Endodermal cell (in vitro differentiated cells): ENCODE measurements at regions not wholly inside any gene's neighbourhood (a gene's known extent, or its start where the extent isn't known, plus 50 kb on each side); places are given as distances from the start of the nearest gene placed in this dataset.

ENCODE experiments used
- DNase-seq: peaks from one replicate; pipeline ENCODE4 v3.0.0-alpha.2; 2017
- H3K27ac ChIP-seq: 2 replicates; pipeline ENCODE4 v1.5.1; 2013; ENCODE audit warnings: mild to moderate bottlenecking, low read depth, low read length, moderate library complexity
- H3K27me3 ChIP-seq: 2 replicates; pipeline ENCODE4 v1.6.1; 2013; ENCODE audit warnings: mild to moderate bottlenecking, low read length, moderate library complexity; ENCODE audit not compliant: insufficient read depth, control insufficient read depth, poor library complexity, severe bottlenecking
- H3K36me3 ChIP-seq: 2 replicates; pipeline ENCODE4 v1.7.0; 2013; ENCODE audit warnings: mild to moderate bottlenecking, low read length, moderate library complexity; ENCODE audit not compliant: control insufficient read depth, insufficient read depth
- H3K4me1 ChIP-seq: one replicate; pipeline ENCODE4 v1.7.0; 2013; ENCODE audit warnings: low read length; ENCODE audit not compliant: control insufficient read depth, insufficient read depth
- H3K4me3 ChIP-seq: 2 replicates; pipeline ENCODE4 v1.5.1; 2013; ENCODE audit warnings: mild to moderate bottlenecking, low read length, moderate library complexity
- H3K9ac ChIP-seq: 2 replicates; pipeline ENCODE4 v1.6.1; 2013; ENCODE audit warnings: mild to moderate bottlenecking, low read length, moderate library complexity; ENCODE audit not compliant: poor library complexity, severe bottlenecking; ENCODE audit errors: extremely low read depth
- H3K9me3 ChIP-seq: 2 replicates; pipeline ENCODE4 v1.6.1; 2013; ENCODE audit warnings: mild to moderate bottlenecking, low read length, moderate library complexity; ENCODE audit not compliant: control insufficient read depth
- H3K27ac Mint-ChIP-seq: 2 replicates; pipeline ENCODE4 v1.8.0; 2020; ENCODE audit warnings: mixed read lengths
- H3K27me3 Mint-ChIP-seq: 2 replicates; pipeline ENCODE4 v1.8.0; 2021; ENCODE audit warnings: mild to moderate bottlenecking, mixed read lengths; ENCODE audit not compliant: insufficient read depth
- H3K36me3 Mint-ChIP-seq: 2 replicates; pipeline ENCODE4 v1.8.0; 2020; ENCODE audit warnings: low read depth, mixed read lengths
- H3K4me1 Mint-ChIP-seq: 2 replicates; pipeline ENCODE4 v1.8.0; 2020; ENCODE audit warnings: mixed read lengths
- H3K4me3 Mint-ChIP-seq: 2 replicates; pipeline ENCODE4 v1.8.0; 2020; ENCODE audit warnings: mild to moderate bottlenecking, moderate library complexity, mixed read lengths
- H3K9me3 Mint-ChIP-seq: 2 replicates; pipeline ENCODE4 v1.8.0; 2020; ENCODE audit warnings: mild to moderate bottlenecking, mixed read lengths
- CTCF ChIP-seq: fragments of 200-600 bp; sonication (generic); conservative IDR thresholded peaks from 2 replicates; pipeline ENCODE4 v1.5.0; 2021; ENCODE audit warnings: antibody characterized with exemption, mild to moderate bottlenecking
- WGBS, 2 experiments: methylation state at CpG; one replicate each; pipeline versions ENCODE4 v1.1.5 to v1.1.7; 2013; ENCODE audit warnings: missing lambda C conversion rate in 2 of 2, mixed read lengths in 1 of 2; ENCODE audit not compliant: insufficient coverage in 1 of 2, insufficient read length in 1 of 2; 5-methylcytosine and 5-hydroxymethylcytosine counted together

GRCh38 chr16:5349670-5350517 lies 252.3 kb upstream of the EEF2KMT start:
- peak; percentile 64 for TF ChIP-seq CTCF
- Mint-ChIP-seq H3K4me3 (no peak overlapping the region), H3K9me3 (no peaks in the 10 kb centered on the region), H3K27ac (no peak overlapping the region), H3K36me3 (no peaks in the 10 kb centered on the region), H3K27me3 (no peaks in the 10 kb centered on the region), H3K4me1 (peaks cover 9% of the 10 kb centered on the region)
- H3K4me3 ChIP-seq: no peak overlapping the region
- no peak overlapping the region for H3K9ac ChIP-seq
- 75 to 81% methylated on average over 6 to 11 of the region's 11 CpGs for WGBS, 2 experiments
- peak; percentile 76 for DNase-seq
- no peaks in the 10 kb centered on the region for H3K4me1 ChIP-seq
- H3K9me3 ChIP-seq: no peaks in the 10 kb centered on the region
- no peak overlapping the region for H3K27ac ChIP-seq
- H3K27me3 ChIP-seq: no peaks in the 10 kb centered on the region
- no peaks in the 10 kb centered on the region for H3K36me3 ChIP-seq

GRCh38 chr16:5349101-5349500 lies 251.5 kb upstream of the EEF2KMT start:
- Histone ChIP-seq H3K9me3 (no peaks in the 10 kb centered on the region), H3K36me3 (no peaks in the 10 kb centered on the region), H3K27me3 (no peaks in the 10 kb centered on the region), H3K27ac (no peak overlapping the region), H3K9ac (no peak overlapping the region), H3K4me3 (no peak overlapping the region), H3K4me1 (no peaks in the 10 kb centered on the region)
- peaks cover 9% of the 10 kb centered on the region for H3K4me1 Mint-ChIP-seq
- DNase-seq: no peak
- WGBS, 2 experiments: 95 to 96% methylated on average over 7 to 8 of the region's 8 CpGs
- H3K36me3 Mint-ChIP-seq: no peaks in the 10 kb centered on the region
- no peak overlapping the region for H3K4me3 Mint-ChIP-seq
- no peak for TF ChIP-seq CTCF
- no peak overlapping the region for H3K27ac Mint-ChIP-seq
- H3K27me3 Mint-ChIP-seq: no peaks in the 10 kb centered on the region
- no peaks in the 10 kb centered on the region for H3K9me3 Mint-ChIP-seq

GRCh38 chr16:5347561-5347960 lies 250.0 kb upstream of the EEF2KMT start:
- no peak overlapping the region for H3K27ac Mint-ChIP-seq
- H3K27me3 ChIP-seq: no peaks in the 10 kb centered on the region

More at GRCh38 chr16:5347561-5347960, 250.0 kb upstream of the EEF2KMT start:
- WGBS, 2 experiments: 83 to 93% methylated on average over 2 to 4 of the region's 4 CpGs
- no peaks in the 10 kb centered on the region for H3K4me1 ChIP-seq
- H3K27ac ChIP-seq: no peak overlapping the region
- no peaks in the 10 kb centered on the region for H3K9me3 Mint-ChIP-seq
- no peaks in the 10 kb centered on the region for H3K36me3 ChIP-seq
- peaks cover 9% of the 10 kb centered on the region for H3K4me1 Mint-ChIP-seq
- H3K4me3 Mint-ChIP-seq: no peak overlapping the region
- no peaks in the 10 kb centered on the region for H3K36me3 Mint-ChIP-seq
- no peak for DNase-seq
- no peak overlapping the region for H3K9ac ChIP-seq
- no peak overlapping the region for H3K4me3 ChIP-seq
- H3K9me3 ChIP-seq: no peaks in the 10 kb centered on the region
- TF ChIP-seq CTCF: no peak
- no peaks in the 10 kb centered on the region for H3K27me3 Mint-ChIP-seq
